Memory B cell (primary cell): ENCODE measurements at regions not wholly inside any gene's neighbourhood (a gene's known extent, or its start where the extent isn't known, plus 50 kb on each side); places are given as distances from the start of the nearest gene placed in this dataset.
"Not testable (repeated sequence)": the region's sequence is repeated elsewhere in the genome, so short reads cannot be mapped to it uniquely, and the experiment has no call there.

Experiments used
- ATAC-seq: fragments of 150-1000 bp; cut with Tn5 transposase; 2 replicates; pipeline ENCODE4 v1.10.0; 2021; ENCODE audit warnings: low read depth, mild to moderate bottlenecking, moderate library complexity
- DNase-seq, 2 donors: peaks; one replicate each; pipeline ENCODE4 v3.0.0; 2022; ENCODE audit warnings: low spot score in 2 of 2
- H3K27ac Mint-ChIP-seq: one replicate; pipeline ENCODE4 v1.8.0; 2022; ENCODE audit warnings: mild to moderate bottlenecking, moderate library complexity, mixed read lengths
- H3K27me3 Mint-ChIP-seq: one replicate; pipeline ENCODE4 v1.8.0; 2022; ENCODE audit warnings: mixed read lengths
- H3K36me3 Mint-ChIP-seq: one replicate; pipeline ENCODE4 v1.8.0; 2022; ENCODE audit warnings: mild to moderate bottlenecking, mixed read lengths
- H3K4me1 Mint-ChIP-seq: one replicate; pipeline ENCODE4 v1.8.0; 2022; ENCODE audit warnings: mixed read lengths
- H3K4me3 Mint-ChIP-seq: one replicate; pipeline ENCODE4 v1.8.0; 2022; ENCODE audit warnings: mild to moderate bottlenecking, moderate library complexity, mixed read lengths
- H3K9me3 Mint-ChIP-seq: one replicate; pipeline ENCODE4 v1.8.0; 2022; ENCODE audit warnings: mixed read lengths

DNA sequence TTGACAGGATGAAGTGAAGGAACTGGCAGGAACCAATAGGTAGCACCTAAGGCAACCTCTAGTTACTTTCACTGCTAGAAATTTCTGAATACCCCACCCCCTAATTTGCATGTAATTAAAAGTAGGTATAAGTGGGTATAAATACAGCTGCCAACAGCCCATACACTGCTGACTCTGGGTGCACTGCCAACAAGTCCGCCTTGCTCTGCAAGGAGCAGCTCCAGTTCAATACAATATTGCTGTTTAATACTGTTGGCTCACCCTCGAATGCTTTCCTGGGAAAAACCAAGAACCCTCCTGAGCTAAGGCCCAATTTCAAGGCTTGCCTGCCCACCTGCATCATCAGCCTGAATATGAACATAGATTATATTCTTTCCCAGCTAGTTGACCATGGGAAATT is 981.9 kb downstream of the ADGRL2 start:
- no peaks in the 10 kb centered on the region for H3K27me3 Mint-ChIP-seq
- H3K4me3 Mint-ChIP-seq = no peak overlapping the region
- no peak overlapping the region for H3K27ac Mint-ChIP-seq
- H3K4me1 Mint-ChIP-seq = peaks cover 3% of the 10 kb centered on the region
- no peak for ATAC-seq
- no peak for DNase-seq
- H3K9me3 Mint-ChIP-seq = no peaks in the 10 kb centered on the region
- H3K36me3 Mint-ChIP-seq = no peaks in the 10 kb centered on the region

DNA sequence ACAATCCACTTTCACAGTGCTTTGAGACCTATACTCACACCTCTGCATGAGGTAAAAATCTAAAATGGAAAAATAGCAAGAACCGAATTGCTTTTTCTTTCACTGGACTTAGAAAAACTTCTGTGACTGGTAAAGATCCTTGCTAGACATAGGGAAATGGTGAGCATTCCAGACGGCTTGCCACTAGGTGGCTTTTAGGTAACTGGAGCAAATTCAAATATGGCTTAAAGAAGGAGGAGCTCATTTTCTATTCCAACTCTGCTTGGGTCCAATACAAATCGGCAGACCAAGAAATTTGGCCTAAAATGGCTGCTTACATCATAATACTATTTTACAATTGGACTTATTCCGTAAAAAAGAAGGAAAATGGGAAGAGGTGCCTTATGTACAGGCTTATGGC is 977.9 kb downstream of the ADGRL2 start:
- ATAC-seq = no peak
- H3K36me3 Mint-ChIP-seq = no peaks in the 10 kb centered on the region

DNA sequence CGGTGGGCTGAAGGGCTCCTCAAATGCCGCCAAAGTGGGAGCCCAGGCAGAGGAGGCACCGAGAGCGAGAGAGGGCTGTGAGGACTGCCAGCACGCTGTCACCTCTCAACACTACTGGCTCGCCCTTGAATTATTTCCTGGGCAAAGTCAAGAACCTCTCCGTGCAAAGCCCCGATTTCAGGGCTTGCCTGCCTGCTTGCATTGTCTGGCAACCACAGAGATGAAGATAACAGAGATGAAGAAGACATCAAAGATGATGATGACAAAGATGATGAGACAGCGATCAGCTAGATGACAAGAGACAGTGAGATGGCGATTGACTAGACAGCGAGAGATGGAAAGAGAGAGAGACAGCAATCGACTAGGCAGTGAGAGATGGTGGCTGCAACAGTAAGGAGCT is 976.5 kb downstream of the ADGRL2 start:
- Mint-ChIP-seq H3K27ac (no peak overlapping the region), H3K4me3 (no peak overlapping the region), H3K27me3 (no peaks in the 10 kb centered on the region), H3K36me3 (no peaks in the 10 kb centered on the region), H3K9me3 (no peaks in the 10 kb centered on the region), H3K4me1 (no peaks in the 10 kb centered on the region)
- ATAC-seq (no peak), DNase-seq (no peak)

More for the DNA sequence above, 977.9 kb downstream of the ADGRL2 start:
- H3K27me3 Mint-ChIP-seq = no peaks in the 10 kb centered on the region
- H3K27ac Mint-ChIP-seq = no peak overlapping the region
- DNase-seq = no peak
- peaks cover 3% of the 10 kb centered on the region for H3K4me1 Mint-ChIP-seq
- no peaks in the 10 kb centered on the region for H3K9me3 Mint-ChIP-seq
- no peak overlapping the region for H3K4me3 Mint-ChIP-seq

DNA sequence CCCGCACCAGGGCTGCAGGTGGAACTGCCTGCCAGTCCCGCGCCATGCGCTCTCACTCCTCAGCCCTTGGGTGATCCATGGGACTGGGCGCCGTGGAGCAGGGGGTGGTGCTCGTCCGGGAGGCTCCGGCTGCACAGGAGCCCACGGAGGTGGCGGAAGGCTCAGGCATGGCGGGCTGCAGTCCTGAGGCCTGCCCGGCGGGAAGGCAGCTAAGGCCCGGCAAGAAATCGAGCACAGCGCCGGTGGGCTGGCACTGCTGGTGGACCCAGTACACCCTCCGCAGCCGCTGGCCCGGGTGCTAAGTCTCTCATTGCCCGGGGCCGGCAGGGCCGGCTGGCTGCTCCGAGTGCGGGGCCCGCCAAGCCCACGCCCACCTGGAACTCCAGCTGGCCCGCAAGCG is 976.0 kb downstream of the ADGRL2 start:
- H3K27me3 Mint-ChIP-seq, H3K9me3 Mint-ChIP-seq, H3K27ac Mint-ChIP-seq, H3K36me3 Mint-ChIP-seq, DNase-seq, H3K4me1 Mint-ChIP-seq, H3K4me3 Mint-ChIP-seq, ATAC-seq: not testable (repeated sequence)

DNA sequence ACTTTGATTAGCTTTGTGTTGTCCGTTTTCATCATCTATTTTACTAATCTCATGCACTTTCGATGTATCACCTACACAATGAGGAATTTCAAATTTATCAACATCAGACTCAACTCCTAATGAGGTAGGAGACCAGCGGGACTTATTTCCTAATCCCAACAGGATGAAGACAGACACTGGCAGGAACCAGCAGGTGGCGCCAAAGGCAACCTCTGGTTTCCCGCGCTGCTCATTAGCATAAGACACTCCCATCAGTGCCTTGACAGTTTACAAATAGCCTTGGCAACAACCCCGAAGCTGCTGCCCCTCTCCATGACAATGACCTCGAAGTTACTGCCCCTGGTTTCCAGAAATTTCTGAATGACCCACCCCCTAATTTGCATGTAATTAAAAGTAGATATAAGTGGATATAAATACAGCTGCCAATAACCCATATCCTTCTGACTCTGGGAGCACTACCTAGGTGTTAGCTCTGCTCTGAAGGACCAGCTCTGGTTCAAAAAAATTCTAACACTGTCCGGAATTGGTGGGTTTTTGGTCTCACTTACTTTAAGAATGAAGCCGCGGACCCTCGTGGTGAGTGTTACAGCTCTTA is 974.8 kb downstream of the ADGRL2 start:
- no peak overlapping the region for H3K4me3 Mint-ChIP-seq
- H3K27me3 Mint-ChIP-seq = no peaks in the 10 kb centered on the region
- no peak overlapping the region for H3K27ac Mint-ChIP-seq
- no peaks in the 10 kb centered on the region for H3K9me3 Mint-ChIP-seq
- H3K36me3 Mint-ChIP-seq = no peaks in the 10 kb centered on the region
- ATAC-seq = no peak
- no peak for DNase-seq
- no peaks in the 10 kb centered on the region for H3K4me1 Mint-ChIP-seq

DNA sequence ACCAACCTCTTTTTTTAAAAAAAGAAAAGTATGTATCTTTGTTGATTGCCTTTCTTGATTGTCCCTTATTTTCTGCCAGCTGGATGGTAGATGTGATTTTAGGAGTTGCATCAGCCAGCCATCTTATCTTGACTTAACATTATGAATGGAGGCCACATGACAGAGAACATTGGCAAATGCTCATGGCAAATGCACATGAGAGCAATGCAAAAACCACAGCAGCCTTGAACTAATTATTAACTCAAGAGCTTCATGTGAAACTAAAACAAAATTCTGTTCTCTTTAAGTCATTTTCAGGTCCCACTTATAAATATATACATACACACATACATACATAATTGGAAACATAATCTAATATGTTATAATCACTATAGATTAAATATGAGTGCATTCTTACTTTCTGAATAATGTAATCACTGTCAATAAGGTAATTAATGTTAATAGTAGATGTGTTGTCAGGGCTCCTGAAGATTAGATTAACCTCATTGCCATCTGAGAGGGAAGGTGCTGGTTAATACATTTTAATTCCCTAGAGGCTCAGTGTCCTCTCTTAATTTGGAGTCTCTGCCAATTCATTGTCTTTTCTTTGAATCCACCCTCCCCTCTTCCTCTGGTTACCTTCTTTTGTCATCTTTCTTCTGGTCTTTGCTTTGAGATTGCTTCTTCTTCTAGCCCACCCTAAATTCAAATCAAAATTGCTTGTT is 962.2 kb downstream of the ADGRL2 start:
- Mint-ChIP-seq H3K4me3 (no peak overlapping the region), H3K36me3 (no peaks in the 10 kb centered on the region), H3K27me3 (peaks cover 2% of the 10 kb centered on the region), H3K27ac (no peak overlapping the region), H3K9me3 (no peaks in the 10 kb centered on the region), H3K4me1 (no peaks in the 10 kb centered on the region)
- ATAC-seq (no peak), DNase-seq (no peak)

DNA sequence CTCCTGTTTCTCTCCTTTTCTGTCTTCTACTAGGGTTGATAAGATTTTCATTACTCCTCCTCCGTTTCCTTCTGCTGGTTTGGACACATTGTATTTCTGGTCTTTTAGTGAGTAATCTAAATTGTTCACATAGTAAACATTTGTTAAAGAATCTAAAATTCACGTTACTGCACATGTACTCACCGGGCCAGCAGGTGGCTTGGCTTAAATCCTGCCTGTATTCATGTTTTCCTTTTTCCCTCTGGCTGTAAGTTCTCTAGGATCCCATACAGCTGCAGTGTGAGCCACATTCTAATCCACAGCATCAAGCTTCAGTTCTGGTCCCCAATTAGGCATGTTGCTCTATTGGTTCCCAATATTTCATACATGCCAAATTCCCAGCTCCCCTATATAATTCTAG is 958.3 kb downstream of the ADGRL2 start:
- ATAC-seq (no peak), DNase-seq (no peak)
- Mint-ChIP-seq H3K4me3 (no peak overlapping the region), H3K4me1 (no peaks in the 10 kb centered on the region), H3K36me3 (no peaks in the 10 kb centered on the region), H3K27ac (no peak overlapping the region), H3K27me3 (peaks cover 2% of the 10 kb centered on the region), H3K9me3 (no peaks in the 10 kb centered on the region)

DNA sequence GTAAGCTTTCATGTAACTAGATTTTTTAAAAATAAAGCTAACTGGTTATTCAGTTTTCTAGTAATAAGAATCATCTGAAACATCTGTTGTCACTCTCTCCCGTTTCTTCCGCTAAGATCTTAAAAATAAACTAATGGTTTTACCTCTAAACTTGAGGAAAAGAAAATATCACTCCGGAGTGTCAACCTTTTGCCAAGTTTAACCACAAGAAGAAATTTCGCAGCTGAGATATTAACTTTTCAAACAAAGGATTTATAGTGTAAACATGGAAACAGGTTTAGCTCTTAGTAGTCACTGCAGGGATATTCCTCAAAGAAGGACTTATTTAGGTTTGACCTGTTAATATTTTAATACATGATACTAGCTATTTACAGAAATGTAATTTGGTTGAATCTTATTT is 954.9 kb downstream of the ADGRL2 start:
- H3K4me3 Mint-ChIP-seq = no peak overlapping the region
- no peaks in the 10 kb centered on the region for H3K36me3 Mint-ChIP-seq
- H3K4me1 Mint-ChIP-seq = no peaks in the 10 kb centered on the region
- no peak for DNase-seq
- H3K27me3 Mint-ChIP-seq = peaks cover 2% of the 10 kb centered on the region
- no peak for ATAC-seq
- H3K27ac Mint-ChIP-seq = no peak overlapping the region
- no peaks in the 10 kb centered on the region for H3K9me3 Mint-ChIP-seq

DNA sequence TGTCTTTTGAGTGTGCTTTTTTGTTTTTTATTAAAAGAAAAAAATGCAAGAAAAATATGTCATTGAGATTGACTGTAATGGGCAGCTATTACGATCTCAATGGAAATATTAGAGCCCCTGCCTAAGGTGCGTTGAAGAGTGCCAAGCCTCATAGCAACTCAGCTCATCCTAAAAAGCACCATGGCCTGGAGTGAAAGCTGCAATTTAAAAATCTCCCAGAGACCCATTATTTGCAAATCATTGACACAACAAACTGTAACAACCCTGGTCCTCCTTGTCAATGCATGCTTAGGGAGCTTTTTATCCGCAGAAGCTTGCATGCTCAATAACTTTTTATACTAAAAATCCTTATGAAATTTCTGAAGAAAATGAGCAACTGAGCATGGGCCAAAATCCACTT is 954.5 kb downstream of the ADGRL2 start:
- H3K27ac Mint-ChIP-seq = no peak overlapping the region
- peaks cover 2% of the 10 kb centered on the region for H3K27me3 Mint-ChIP-seq
- no peak for ATAC-seq
- H3K36me3 Mint-ChIP-seq = no peaks in the 10 kb centered on the region
- no peaks in the 10 kb centered on the region for H3K9me3 Mint-ChIP-seq
- H3K4me3 Mint-ChIP-seq = no peak overlapping the region
- no peaks in the 10 kb centered on the region for H3K4me1 Mint-ChIP-seq
- DNase-seq = no peak

DNA sequence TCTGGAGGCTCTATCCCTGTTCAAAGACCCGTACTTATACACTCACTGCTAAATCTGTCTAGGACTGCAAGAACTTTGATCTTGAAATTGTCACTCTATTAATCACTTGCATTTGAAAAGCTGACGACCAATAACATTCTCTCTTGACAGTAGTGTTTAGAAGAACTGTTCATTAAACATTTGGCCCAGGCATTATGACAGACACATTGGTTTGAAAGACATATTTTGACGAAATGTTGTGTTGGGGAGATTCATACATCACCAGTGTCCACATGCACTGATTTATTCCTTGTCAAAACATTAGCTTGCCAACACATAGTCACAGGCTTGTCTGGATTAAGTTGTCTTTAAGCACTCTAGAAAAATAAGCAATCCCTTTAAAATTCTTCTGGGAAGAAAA is 951.3 kb downstream of the ADGRL2 start:
- Mint-ChIP-seq H3K4me3 (no peak overlapping the region), H3K27ac (no peak overlapping the region), H3K4me1 (no peaks in the 10 kb centered on the region), H3K36me3 (no peaks in the 10 kb centered on the region), H3K27me3 (no peaks in the 10 kb centered on the region), H3K9me3 (no peaks in the 10 kb centered on the region)
- ATAC-seq (no peak), DNase-seq (no peak)

DNA sequence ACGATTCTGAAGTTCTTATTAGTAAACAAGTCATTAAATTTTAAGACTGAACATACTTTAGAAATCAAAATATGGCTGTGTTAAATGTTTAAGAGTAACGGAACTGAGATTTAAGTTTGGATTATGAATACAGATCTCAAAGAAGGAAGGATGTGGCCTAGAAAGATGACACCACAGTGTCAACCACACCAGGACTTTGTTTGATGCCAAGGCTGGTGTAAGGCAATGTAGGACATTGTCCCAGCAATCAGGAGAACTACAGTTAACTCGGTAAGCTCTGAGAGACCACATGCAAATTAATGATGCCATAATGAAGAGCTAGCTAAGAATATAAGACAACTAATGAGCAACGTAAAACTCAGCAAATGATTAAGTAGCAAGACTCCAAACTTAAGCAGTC is 932.9 kb downstream of the ADGRL2 start:
- Mint-ChIP-seq H3K27me3 (no peaks in the 10 kb centered on the region), H3K36me3 (no peaks in the 10 kb centered on the region), H3K4me1 (no peaks in the 10 kb centered on the region), H3K9me3 (peaks cover 16% of the 10 kb centered on the region), H3K27ac (no peak overlapping the region), H3K4me3 (no peak overlapping the region)
- no peak for ATAC-seq
- DNase-seq = no peak

DNA sequence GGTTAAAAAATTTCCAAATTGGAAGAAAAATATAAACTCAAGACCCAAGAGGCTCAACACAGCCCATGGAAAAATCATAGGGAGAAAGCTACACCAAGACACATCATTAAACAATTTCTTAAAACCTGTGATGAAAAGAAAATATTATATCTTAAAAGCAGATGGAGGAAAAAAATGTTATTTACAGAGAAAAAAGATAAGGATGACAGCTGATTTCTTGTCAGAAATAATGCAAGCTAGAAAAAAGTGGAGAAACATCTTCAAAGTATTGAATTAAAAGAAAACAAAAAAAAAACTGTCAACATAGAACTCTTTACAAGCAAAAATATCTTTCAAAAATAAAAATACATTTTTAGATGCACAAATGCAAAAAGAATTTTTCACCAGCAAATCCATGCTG is 930.5 kb downstream of the ADGRL2 start:
- no peaks in the 10 kb centered on the region for H3K4me1 Mint-ChIP-seq
- H3K4me3 Mint-ChIP-seq = no peak overlapping the region
- no peaks in the 10 kb centered on the region for H3K27me3 Mint-ChIP-seq
- no peak for DNase-seq
- no peak for ATAC-seq
- H3K9me3 Mint-ChIP-seq = peaks cover 12% of the 10 kb centered on the region
- no peaks in the 10 kb centered on the region for H3K36me3 Mint-ChIP-seq
- no peak overlapping the region for H3K27ac Mint-ChIP-seq

DNA sequence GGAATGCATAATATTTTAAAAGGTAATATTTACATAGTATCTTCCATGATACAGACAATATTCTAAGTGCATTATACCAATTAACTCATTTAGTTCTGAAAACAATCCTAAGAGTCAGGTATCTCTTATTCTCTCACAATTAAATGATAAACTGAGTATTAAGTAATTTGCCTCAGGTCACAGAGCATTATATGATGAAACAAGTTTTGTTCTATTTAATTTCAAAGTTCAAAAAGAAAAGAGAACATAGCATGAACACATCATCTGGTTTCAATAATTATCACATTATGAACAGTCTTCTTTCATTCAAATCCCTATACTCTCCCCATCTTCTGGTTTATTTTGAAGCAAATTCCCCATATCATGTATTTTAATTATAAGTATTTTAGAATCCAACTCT is 927.5 kb downstream of the ADGRL2 start:
- Mint-ChIP-seq H3K4me3 (no peak overlapping the region), H3K27ac (no peak overlapping the region), H3K9me3 (peaks cover 8% of the 10 kb centered on the region), H3K4me1 (no peaks in the 10 kb centered on the region), H3K36me3 (no peaks in the 10 kb centered on the region), H3K27me3 (no peaks in the 10 kb centered on the region)
- no peak for DNase-seq
- ATAC-seq = no peak

DNA sequence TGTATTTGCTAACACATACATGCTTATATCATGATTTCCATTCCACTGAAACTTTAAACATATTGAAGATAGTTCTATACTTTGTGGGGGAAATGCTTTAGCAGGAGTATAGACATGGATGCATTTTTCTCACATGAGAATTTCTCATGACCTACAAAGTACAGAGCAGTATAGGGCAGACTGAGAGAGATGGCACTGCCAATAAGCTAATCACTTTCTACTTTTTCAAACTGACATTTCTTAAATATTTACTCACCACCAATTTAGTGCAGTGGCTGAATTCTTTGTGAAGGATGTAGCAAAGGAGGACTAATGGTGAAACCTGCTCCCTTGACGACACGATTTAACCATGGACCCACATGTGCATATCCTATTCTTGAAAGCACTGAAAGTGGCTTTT is 923.5 kb downstream of the ADGRL2 start:
- H3K36me3 Mint-ChIP-seq = no peaks in the 10 kb centered on the region
- H3K27ac Mint-ChIP-seq = no peak overlapping the region
- H3K4me1 Mint-ChIP-seq = no peaks in the 10 kb centered on the region
- ATAC-seq (no peak), DNase-seq (no peak)
- no peak overlapping the region for H3K4me3 Mint-ChIP-seq
- H3K27me3 Mint-ChIP-seq = no peaks in the 10 kb centered on the region
- peaks cover 4% of the 10 kb centered on the region for H3K9me3 Mint-ChIP-seq

DNA sequence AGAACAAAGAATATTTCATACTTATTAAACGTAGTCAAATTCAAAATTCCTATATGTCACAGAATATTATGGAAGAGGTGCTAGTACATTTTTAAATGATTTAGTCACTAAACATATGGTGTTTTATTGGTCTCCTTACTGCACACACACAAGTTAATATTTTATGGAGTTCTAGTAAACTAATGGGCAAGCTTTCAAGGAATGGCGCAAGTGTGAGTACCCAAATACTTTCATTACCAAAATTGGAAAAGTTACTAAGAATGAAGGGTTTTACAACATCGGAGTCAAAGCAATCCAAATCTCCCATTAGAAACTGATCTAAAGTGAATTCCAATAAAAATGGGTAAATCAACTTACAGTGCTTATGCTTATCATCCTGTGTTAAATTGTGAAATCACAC is 921.9 kb downstream of the ADGRL2 start:
- H3K9me3 Mint-ChIP-seq = peaks cover 2% of the 10 kb centered on the region

More for the DNA sequence above, 921.9 kb downstream of the ADGRL2 start:
- Mint-ChIP-seq H3K27me3 (no peaks in the 10 kb centered on the region), H3K27ac (no peak overlapping the region), H3K36me3 (no peaks in the 10 kb centered on the region), H3K4me3 (no peak overlapping the region), H3K4me1 (no peaks in the 10 kb centered on the region)
- DNase-seq (no peak), ATAC-seq (no peak)
